ENCODE measurements at regions not wholly inside any gene's neighbourhood (a gene's known extent, or its start where the extent isn't known, plus 50 kb on each side); places are given as distances from the start of the nearest gene placed in this dataset.

DNA sequence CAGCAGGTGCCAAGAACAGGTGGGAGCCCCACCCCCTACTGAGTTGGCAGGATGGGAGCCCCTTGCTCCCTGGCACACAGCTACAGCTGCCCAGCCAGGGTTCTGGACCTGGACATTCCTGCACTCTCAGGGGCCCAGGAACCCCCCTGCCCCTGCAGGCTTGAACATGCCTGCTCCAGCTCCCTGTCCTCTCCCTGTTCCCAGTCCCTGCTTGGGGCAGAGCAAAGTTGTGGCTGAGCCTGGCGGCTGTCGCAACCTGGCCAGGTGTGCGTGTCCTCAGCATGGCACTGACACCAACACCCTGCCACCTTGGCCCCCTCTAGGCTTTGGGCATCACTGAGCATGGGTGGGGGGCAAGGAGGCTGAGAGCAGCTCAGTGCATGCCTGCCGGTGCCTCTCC is 491.2 kb upstream of the NOX3 start:
- H3K4me1 ChIP-seq (ENCODE audit: control insufficient read depth in 1 of 2, insufficient read depth in 1 of 2, low read depth in 1 of 2, low read length in 1 of 2): no peaks in the 10 kb centered on the region
- no peak overlapping the region for H3K27ac ChIP-seq
- no peaks in the 10 kb centered on the region for H3K36me3 ChIP-seq
- no peaks in the 10 kb centered on the region for H3K27me3 ChIP-seq
- H3K9me3 ChIP-seq: no peaks in the 10 kb centered on the region
- H3K4me3 ChIP-seq (ENCODE audit: low read depth in 1 of 2, low read length in 1 of 2): no peak overlapping the region
- TF ChIP-seq, protein P1, sequence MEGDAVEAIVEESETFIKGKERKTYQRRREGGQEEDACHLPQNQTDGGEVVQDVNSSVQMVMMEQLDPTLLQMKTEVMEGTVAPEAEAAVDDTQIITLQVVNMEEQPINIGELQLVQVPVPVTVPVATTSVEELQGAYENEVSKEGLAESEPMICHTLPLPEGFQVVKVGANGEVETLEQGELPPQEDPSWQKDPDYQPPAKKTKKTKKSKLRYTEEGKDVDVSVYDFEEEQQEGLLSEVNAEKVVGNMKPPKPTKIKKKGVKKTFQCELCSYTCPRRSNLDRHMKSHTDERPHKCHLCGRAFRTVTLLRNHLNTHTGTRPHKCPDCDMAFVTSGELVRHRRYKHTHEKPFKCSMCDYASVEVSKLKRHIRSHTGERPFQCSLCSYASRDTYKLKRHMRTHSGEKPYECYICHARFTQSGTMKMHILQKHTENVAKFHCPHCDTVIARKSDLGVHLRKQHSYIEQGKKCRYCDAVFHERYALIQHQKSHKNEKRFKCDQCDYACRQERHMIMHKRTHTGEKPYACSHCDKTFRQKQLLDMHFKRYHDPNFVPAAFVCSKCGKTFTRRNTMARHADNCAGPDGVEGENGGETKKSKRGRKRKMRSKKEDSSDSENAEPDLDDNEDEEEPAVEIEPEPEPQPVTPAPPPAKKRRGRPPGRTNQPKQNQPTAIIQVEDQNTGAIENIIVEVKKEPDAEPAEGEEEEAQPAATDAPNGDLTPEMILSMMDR (IDR thresholded peaks at IDR 0.05): no peak

DNA sequence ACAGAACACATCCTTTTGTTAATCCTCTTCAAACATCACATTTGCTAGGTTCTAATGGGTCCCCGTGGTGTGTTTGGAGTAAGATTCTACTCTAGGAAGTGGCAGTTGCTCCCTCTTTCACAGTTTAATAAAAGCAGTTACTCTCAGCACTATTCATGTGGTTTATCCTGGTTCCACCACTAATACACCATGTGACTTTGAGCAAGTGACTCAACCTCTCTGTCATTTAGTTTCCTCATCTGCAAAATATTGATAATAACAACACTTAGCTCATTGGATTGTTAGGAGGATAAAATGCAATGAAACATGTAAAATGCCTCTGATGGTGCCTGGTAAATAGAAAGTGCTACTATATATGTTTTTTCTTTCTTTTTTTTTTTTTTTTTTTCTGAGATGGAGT is 488.0 kb upstream of the NOX3 start:
- H3K27ac ChIP-seq: no peak overlapping the region
- no peaks in the 10 kb centered on the region for H3K36me3 ChIP-seq
- H3K9me3 ChIP-seq: no peaks in the 10 kb centered on the region
- no peaks in the 10 kb centered on the region for H3K27me3 ChIP-seq
- H3K4me3 ChIP-seq (ENCODE audit: low read depth in 1 of 2, low read length in 1 of 2): no peak overlapping the region
- H3K4me1 ChIP-seq (ENCODE audit: control insufficient read depth in 1 of 2, insufficient read depth in 1 of 2, low read depth in 1 of 2, low read length in 1 of 2): no peaks in the 10 kb centered on the region
- TF ChIP-seq, protein P1 (IDR thresholded peaks at IDR 0.05): no peak

DNA sequence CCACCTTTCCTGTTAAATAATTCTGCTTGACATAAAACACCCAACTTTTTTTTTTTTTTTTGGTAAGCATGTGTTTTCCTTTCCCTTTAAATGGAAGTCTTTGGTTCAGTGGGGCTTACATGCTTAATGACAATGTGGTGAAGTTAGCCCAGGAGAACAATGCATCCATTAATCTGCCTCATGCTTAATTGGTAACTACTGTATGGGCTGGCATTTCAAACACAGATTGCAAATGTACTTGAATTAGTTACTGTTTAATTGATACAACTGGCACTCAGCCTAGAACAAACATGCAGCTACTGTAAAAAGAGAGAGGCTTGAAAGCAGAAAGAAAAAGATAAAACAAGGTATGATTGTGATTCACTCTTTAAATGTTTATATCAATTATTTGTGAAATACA is 483.6 kb upstream of the NOX3 start:
- Histone ChIP-seq H3K9me3 (no peaks in the 10 kb centered on the region), H3K4me3 (ENCODE audit: low read depth in 1 of 2, low read length in 1 of 2) (no peak overlapping the region), H3K36me3 (no peaks in the 10 kb centered on the region), H3K27ac (no peak overlapping the region), H3K4me1 (ENCODE audit: control insufficient read depth in 1 of 2, insufficient read depth in 1 of 2, low read depth in 1 of 2, low read length in 1 of 2) (no peaks in the 10 kb centered on the region), H3K27me3 (no peaks in the 10 kb centered on the region)
- TF ChIP-seq, protein P1 (IDR thresholded peaks at IDR 0.05): no peak

DNA sequence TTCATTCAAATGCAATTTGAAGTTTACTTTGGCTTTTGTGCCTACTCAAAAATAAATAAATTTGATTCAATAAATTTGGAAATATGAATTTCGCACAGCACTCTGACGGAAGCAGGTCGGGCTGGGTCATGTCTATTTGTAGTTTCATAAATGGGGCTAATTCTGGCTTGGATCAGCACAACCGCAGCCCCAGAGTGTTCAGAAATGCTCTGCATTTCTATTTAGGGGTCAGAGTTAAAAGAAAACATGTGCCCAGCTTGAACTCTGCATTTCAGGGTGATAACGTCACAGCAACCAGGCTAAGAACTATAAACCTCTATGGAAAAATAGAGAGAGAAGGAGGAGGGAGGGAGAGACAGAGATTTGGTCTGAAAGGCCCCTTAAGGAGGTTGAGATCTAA is 480.9 kb upstream of the NOX3 start:
- no peak overlapping the region for H3K4me3 ChIP-seq (ENCODE audit: low read depth in 1 of 2, low read length in 1 of 2)

DNA sequence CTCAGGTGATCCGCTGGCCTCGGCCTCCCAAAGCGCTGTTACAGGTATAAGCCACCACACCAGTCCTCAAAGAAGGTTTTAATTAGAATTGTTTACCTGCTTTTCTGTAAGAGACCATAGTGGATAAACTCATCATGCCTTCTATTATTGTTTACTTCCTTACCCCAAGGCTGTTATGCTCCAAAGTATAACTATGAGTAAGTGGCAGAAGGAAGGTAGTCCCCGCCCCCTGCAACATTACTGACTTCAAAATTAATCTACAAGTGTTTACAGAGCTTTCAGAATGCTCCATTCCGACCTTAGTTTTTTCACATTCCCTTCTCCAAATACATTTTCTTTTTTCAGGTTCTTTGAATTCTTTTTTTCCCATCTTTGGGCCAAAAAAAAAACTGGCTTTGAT is 480.5 kb upstream of the NOX3 start:
- Histone ChIP-seq H3K27ac (no peak overlapping the region), H3K4me1 (ENCODE audit: control insufficient read depth in 1 of 2, insufficient read depth in 1 of 2, low read depth in 1 of 2, low read length in 1 of 2) (no peaks in the 10 kb centered on the region), H3K4me3 (ENCODE audit: low read depth in 1 of 2, low read length in 1 of 2) (no peak overlapping the region), H3K9me3 (no peaks in the 10 kb centered on the region), H3K27me3 (no peaks in the 10 kb centered on the region), H3K36me3 (no peaks in the 10 kb centered on the region)
- TF ChIP-seq, protein P1 (IDR thresholded peaks at IDR 0.05): no peak

More for the DNA sequence above, 480.9 kb upstream of the NOX3 start:
- no peaks in the 10 kb centered on the region for H3K27me3 ChIP-seq
- no peaks in the 10 kb centered on the region for H3K4me1 ChIP-seq (ENCODE audit: control insufficient read depth in 1 of 2, insufficient read depth in 1 of 2, low read depth in 1 of 2, low read length in 1 of 2)
- TF ChIP-seq, protein P1 (IDR thresholded peaks at IDR 0.05): no peak
- H3K9me3 ChIP-seq: no peaks in the 10 kb centered on the region
- H3K27ac ChIP-seq: no peak overlapping the region
- no peaks in the 10 kb centered on the region for H3K36me3 ChIP-seq
